Activated gamma-delta T cell treated with Interleukin-2 at 50 U/mL for 16 hours (primary cell): ENCODE measurements at regions not wholly inside any gene's neighbourhood (a gene's known extent, or its start where the extent isn't known, plus 50 kb on each side); places are given as distances from the start of the nearest gene placed in this dataset.

Experiments
- DNase-seq: peaks from one replicate; pipeline ENCODE4 v3.0.0-alpha.2; 2020

- DNase-seq = no peak
These were observed 64.5 kb upstream of the DAB2 start for GRCh38 chr5:39489263-39489662.

- no peak for DNase-seq
These were observed 62.0 kb upstream of the DAB2 start for GRCh38 chr5:39486790-39487189.

GRCh38 chr5:39486361-39486760, 61.6 kb upstream of the DAB2 start:
- DNase-seq = no peak

- no peak for DNase-seq
These were observed 60.3 kb upstream of the DAB2 start for GRCh38 chr5:39485079-39485478.

- DNase-seq = no peak
These were observed 59.9 kb upstream of the DAB2 start for GRCh38 chr5:39484673-39485072.

- DNase-seq = no peak
These were observed 57.3 kb upstream of the DAB2 start for GRCh38 chr5:39482098-39482497.

GRCh38 chr5:39479537-39479936, 54.8 kb upstream of the DAB2 start:
- no peak for DNase-seq

GRCh38 chr5:39478863-39479262, 54.1 kb upstream of the DAB2 start:
- DNase-seq = no peak

GRCh38 chr5:39476843-39477220, 52.1 kb upstream of the DAB2 start:
- no peak for DNase-seq

GRCh38 chr5:39475881-39476842, 51.4 kb upstream of the DAB2 start:
- DNase-seq = no peak

GRCh38 chr5:39475159-39475571, 50.4 kb upstream of the DAB2 start:
- DNase-seq = no peak
